Thyroid gland (tissue), 4 donors: ENCODE measurements at regions not wholly inside any gene's neighbourhood (a gene's known extent, or its start where the extent isn't known, plus 50 kb on each side); places are given as distances from the start of the nearest gene placed in this dataset.

Experiments
- POLR2A ChIP-seq, 2 donors: fragments of 450-650 bp; IDR thresholded peaks; one replicate each; pipeline ENCODE4 v1.6.1; 2017; ENCODE audit warnings: antibody characterized with exemption in 2 of 2, mild to moderate bottlenecking in 2 of 2, moderate library complexity in 1 of 2
- TF ChIP-seq, protein P1 (sequence below), 6 experiments: fragments of 200-600 bp in 3 of 6; fragments of 450-650 bp in 3 of 6; sonication (generic) in 3 of 6; IDR thresholded peaks; one replicate each; pipeline ENCODE4 v1.5.1; 2016 to 2019; ENCODE audit warnings: antibody characterized with exemption in 6 of 6, mild to moderate bottlenecking in 2 of 6, inconsistent platforms in 1 of 6, moderate library complexity in 1 of 6

DNA sequence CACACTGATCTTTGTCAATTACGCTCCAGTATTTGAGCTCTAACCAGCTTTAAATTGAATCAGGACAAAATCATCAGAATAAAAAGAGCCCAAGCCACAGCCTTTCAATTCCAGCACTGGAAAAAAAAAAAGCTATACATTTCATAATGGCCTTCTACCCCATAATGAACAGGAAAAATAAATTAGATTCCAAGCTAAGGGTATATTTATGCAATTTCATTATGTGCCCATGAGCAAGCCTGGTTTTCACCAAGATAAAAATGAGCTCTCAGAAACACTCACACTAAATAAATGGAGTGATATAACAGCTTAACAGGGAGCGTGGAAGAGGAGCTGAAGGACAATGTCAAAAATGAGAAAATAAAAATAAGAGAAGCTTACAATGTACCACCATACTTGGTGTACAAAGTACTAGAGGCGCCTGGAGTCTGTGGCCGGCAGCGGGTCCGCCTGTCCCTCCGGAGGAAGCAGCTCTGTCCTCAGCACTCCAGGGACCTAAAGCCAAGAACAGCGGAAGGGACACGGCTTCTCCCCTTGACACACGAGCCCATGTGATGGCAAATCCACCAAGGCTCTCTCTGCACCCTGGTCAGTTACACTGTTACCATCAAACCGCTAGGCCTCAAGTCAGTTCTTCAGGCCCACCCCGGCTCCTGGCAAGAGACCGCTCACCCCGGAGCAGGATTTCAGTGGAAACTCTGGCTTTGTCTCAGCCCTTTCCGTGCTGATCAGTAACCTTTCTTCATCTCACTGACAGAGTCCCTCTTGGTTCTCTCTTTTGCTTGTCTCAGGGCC is 69.6 kb downstream of the RBFOX3 start:
- TF ChIP-seq, protein P1, sequence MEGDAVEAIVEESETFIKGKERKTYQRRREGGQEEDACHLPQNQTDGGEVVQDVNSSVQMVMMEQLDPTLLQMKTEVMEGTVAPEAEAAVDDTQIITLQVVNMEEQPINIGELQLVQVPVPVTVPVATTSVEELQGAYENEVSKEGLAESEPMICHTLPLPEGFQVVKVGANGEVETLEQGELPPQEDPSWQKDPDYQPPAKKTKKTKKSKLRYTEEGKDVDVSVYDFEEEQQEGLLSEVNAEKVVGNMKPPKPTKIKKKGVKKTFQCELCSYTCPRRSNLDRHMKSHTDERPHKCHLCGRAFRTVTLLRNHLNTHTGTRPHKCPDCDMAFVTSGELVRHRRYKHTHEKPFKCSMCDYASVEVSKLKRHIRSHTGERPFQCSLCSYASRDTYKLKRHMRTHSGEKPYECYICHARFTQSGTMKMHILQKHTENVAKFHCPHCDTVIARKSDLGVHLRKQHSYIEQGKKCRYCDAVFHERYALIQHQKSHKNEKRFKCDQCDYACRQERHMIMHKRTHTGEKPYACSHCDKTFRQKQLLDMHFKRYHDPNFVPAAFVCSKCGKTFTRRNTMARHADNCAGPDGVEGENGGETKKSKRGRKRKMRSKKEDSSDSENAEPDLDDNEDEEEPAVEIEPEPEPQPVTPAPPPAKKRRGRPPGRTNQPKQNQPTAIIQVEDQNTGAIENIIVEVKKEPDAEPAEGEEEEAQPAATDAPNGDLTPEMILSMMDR (IDR thresholded peaks at IDR 0.05) = no peak
- no peak for TF ChIP-seq POLR2A (IDR thresholded peaks at IDR 0.05)
